Pons (tissue), 1 donor: ENCODE measurements at regions not wholly inside any gene's neighbourhood (a gene's known extent, or its start where the extent isn't known, plus 50 kb on each side); places are given as distances from the start of the nearest gene placed in this dataset.

Experiments used
- DNase-seq: peaks from one replicate; pipeline ENCODE4 v3.0.0-alpha.2; 2016; ENCODE audit warnings: low spot score

GRCh38 chrX:39893417-39894338, 204.1 kb downstream of the BCOR start:
- DNase-seq: no peak

- DNase-seq: no peak
Observed at GRCh38 chrX:39894683-39895082, 203.1 kb downstream of the BCOR start.

- no peak for DNase-seq
Observed at GRCh38 chrX:39895218-39896110, 202.3 kb downstream of the BCOR start.

- DNase-seq: no peak
Observed at GRCh38 chrX:39896951-39897740, 200.6 kb downstream of the BCOR start.

- no peak for DNase-seq
Observed at GRCh38 chrX:39897741-39898097, 200.0 kb downstream of the BCOR start.

GRCh38 chrX:39898147-39898546, 199.6 kb downstream of the BCOR start:
- DNase-seq: no peak

- DNase-seq: no peak
Observed at GRCh38 chrX:39899059-39899458, 198.7 kb downstream of the BCOR start.

GRCh38 chrX:39899856-39900776, 197.6 kb downstream of the BCOR start:
- DNase-seq: no peak

- no peak for DNase-seq
Observed at GRCh38 chrX:39900777-39901170, 197.0 kb downstream of the BCOR start.

GRCh38 chrX:39903343-39903742, 194.4 kb downstream of the BCOR start:
- no peak for DNase-seq

- no peak for DNase-seq
Observed at GRCh38 chrX:39903937-39904336, 193.8 kb downstream of the BCOR start.

- no peak for DNase-seq
Observed at GRCh38 chrX:39904816-39905537, 192.8 kb downstream of the BCOR start.

- no peak for DNase-seq
Observed at GRCh38 chrX:39905538-39905891, 192.2 kb downstream of the BCOR start.

- no peak for DNase-seq
Observed at GRCh38 chrX:39905946-39906345, 191.8 kb downstream of the BCOR start.

GRCh38 chrX:39907964-39908661, 189.6 kb downstream of the BCOR start:
- peak; percentile 17 for DNase-seq

- DNase-seq: no peak
Observed at GRCh38 chrX:39909996-39910395, 187.8 kb downstream of the BCOR start.

- no peak for DNase-seq
Observed at GRCh38 chrX:39910651-39911050, 187.1 kb downstream of the BCOR start.

- DNase-seq: no peak
Observed at GRCh38 chrX:39911278-39911897, 186.4 kb downstream of the BCOR start.

GRCh38 chrX:39912126-39912525, 185.6 kb downstream of the BCOR start:
- no peak for DNase-seq
